HepG2 (cell line): ENCODE measurements at regions not wholly inside any gene's neighbourhood (a gene's known extent, or its start where the extent isn't known, plus 50 kb on each side); places are given as distances from the start of the nearest gene placed in this dataset.

Experiments used
- ATAC-seq: fragments of 200-7000 bp; cut with Tn5 transposase; 3 replicates; pipeline ENCODE4 v1.9.1; 2020; ENCODE audit warnings: mild to moderate bottlenecking, moderate library complexity
- BruUV-seq: library from RNA; stranded (reverse); fragments of 400-500 nt; replicated peaks from 2 replicates; lab custom pipeline; 2021; lab: Mats Ljungman, UMichigan
- CTCF ChIA-PET: fragments of 300-600 bp; formaldehyde crosslinking; extraction: SDS; loops from one replicate; lab custom pipeline; 2021; ENCODE audit warnings: low total read pairs, inconsistent platforms, low intra/inter-chr PET ratio; lab: Yijun Ruan, JAX
- POLR2A ChIA-PET: fragments of 350-600 bp; sonication (Branson Sonifier 250); formaldehyde crosslinking; loops from one replicate; lab custom pipeline; 2020; ENCODE audit warnings: antibody characterized with exemption, inconsistent platforms; lab: Yijun Ruan, JAX
- DNase-seq: peaks from one replicate; pipeline ENCODE4 v3.0.0-alpha.2; 2015; ENCODE audit warnings: low spot score
- FAIRE-seq: peaks from 3 replicates; lab custom pipeline; 2011; peaks lifted over from hg19 to GRCh38; lab: Jason Lieb, UNC
- H2AFZ ChIP-seq: one replicate; pipeline ENCODE4 v1.6.1; 2011; ENCODE audit warnings: low read length, inconsistent platforms
- H3K27ac ChIP-seq: fragments of 300-600 bp; 3 replicates; pipeline ENCODE4 v1.8.0; 2011; ENCODE audit warnings: mixed run types, mild to moderate bottlenecking, mixed read lengths, low read length, inconsistent platforms; ENCODE audit not compliant: insufficient read depth; ENCODE audit errors: extremely low read length
- H3K27me3 ChIP-seq, 2 experiments: fragments of 200-600 bp in 1 of 2; 2 replicates in 1 of 2; 3 replicates in 1 of 2; pipeline versions ENCODE4 v1.6.0 to v1.8.0; 2011; ENCODE audit warnings: low read length in 2 of 2, mild to moderate bottlenecking in 2 of 2, moderate library complexity in 2 of 2, inconsistent platforms in 1 of 2; ENCODE audit not compliant: insufficient read depth in 2 of 2, control insufficient read depth in 1 of 2
- H3K36me3 ChIP-seq, 2 experiments: fragments of 200-600 bp in 1 of 2; replicated peaks in 1 of 2; 2 replicates in 1 of 2; 3 replicates in 1 of 2; pipeline versions ENCODE4 v1.5.1 to v1.8.0; 2011; ENCODE audit warnings: low read length in 2 of 2, inconsistent platforms in 1 of 2; ENCODE audit not compliant: insufficient read depth in 2 of 2, control insufficient read depth in 1 of 2
- H3K4me1 ChIP-seq: 2 replicates; pipeline ENCODE4 v1.5.1; 2012; ENCODE audit warnings: low read length, inconsistent platforms; ENCODE audit not compliant: insufficient read depth
- H3K4me2 ChIP-seq: 2 replicates; pipeline ENCODE4 v1.6.0; 2011; ENCODE audit warnings: low read depth, low read length, inconsistent platforms
- H3K4me3 ChIP-seq, 3 experiments: fragments of 200-600 bp in 1 of 3; sonication (generic), shearing (Covaris generic) in 1 of 3; replicated peaks in 1 of 3; 2 replicates each; pipeline ENCODE4 v1.5.1; 2011 to 2016; ENCODE audit warnings: low read length in 3 of 3, inconsistent platforms in 2 of 3, low read depth in 2 of 3, mild to moderate bottlenecking in 2 of 3, control low read depth in 1 of 3, mixed read lengths in 1 of 3; ENCODE audit not compliant: insufficient read depth in 1 of 3
- H3K79me2 ChIP-seq: one replicate; pipeline ENCODE4 v1.6.1; 2011; ENCODE audit warnings: low read length, inconsistent platforms; ENCODE audit not compliant: insufficient read depth
- H3K9ac ChIP-seq: 2 replicates; pipeline ENCODE4 v1.6.0; 2011; ENCODE audit warnings: mild to moderate bottlenecking, low read depth, low read length, inconsistent platforms; ENCODE audit not compliant: insufficient read depth
- H3K9me3 ChIP-seq: 2 replicates; pipeline ENCODE4 v1.5.1; 2012; ENCODE audit warnings: mild to moderate bottlenecking, low read length
- H4K20me1 ChIP-seq: 2 replicates; pipeline ENCODE4 v1.6.0; 2011; ENCODE audit warnings: inconsistent platforms, mild to moderate bottlenecking, low read length, moderate library complexity; ENCODE audit not compliant: insufficient read depth
- CAMTA2 ChIP-seq: sonication (generic); formaldehyde crosslinking; IDR thresholded peaks from 2 replicates; pipeline ENCODE4 v1.4.0; 2020; ENCODE audit warnings: mild to moderate bottlenecking, missing genetic modification reagents, borderline replicate concordance
- CBX5 ChIP-seq: sonication (generic); formaldehyde crosslinking; IDR thresholded peaks from 2 replicates; pipeline ENCODE4 v1.4.0; 2020; ENCODE audit warnings: missing genetic modification reagents, borderline replicate concordance
- CENPT ChIP-seq: sonication (generic); formaldehyde crosslinking; IDR thresholded peaks from 2 replicates; pipeline ENCODE4 v1.8.0; 2022; ENCODE audit warnings: low read depth, mild to moderate bottlenecking, moderate library complexity, missing genetic modification reagents
- HDAC6 ChIP-seq: fragments of 200-600 bp; sonication (generic); IDR thresholded peaks from 2 replicates; pipeline ENCODE4 v1.7.0; 2017; ENCODE audit warnings: mild to moderate bottlenecking, antibody characterized with exemption, low read length, low read depth
- HHEX ChIP-seq: IDR thresholded peaks from 2 replicates; pipeline ENCODE4 v1.6.1; 2016; ENCODE audit warnings: control low read depth
- HOXD1 ChIP-seq: sonication (generic); formaldehyde crosslinking; IDR thresholded peaks from 2 replicates; pipeline ENCODE4 v1.5.0; 2020; ENCODE audit warnings: missing genetic modification reagents
- JUNB ChIP-seq: sonication (generic); formaldehyde crosslinking; IDR thresholded peaks from 2 replicates; pipeline ENCODE4 v1.8.0; 2022; ENCODE audit warnings: missing genetic modification reagents, mild to moderate bottlenecking, borderline replicate concordance
- KDM5A ChIP-seq: fragments of 200-600 bp; sonication (generic); IDR thresholded peaks from 2 replicates; pipeline ENCODE4 v1.7.0; 2018; ENCODE audit warnings: antibody characterized with exemption, mild to moderate bottlenecking, low read length, borderline replicate concordance
- ZBTB3 ChIP-seq: sonication (generic); formaldehyde crosslinking; IDR thresholded peaks from 2 replicates; pipeline ENCODE4 v1.4.0; 2020; ENCODE audit warnings: low read depth, mild to moderate bottlenecking, moderate library complexity, missing genetic modification reagents, borderline replicate concordance
- ZNF660 ChIP-seq: sonication (generic); formaldehyde crosslinking; IDR thresholded peaks from 2 replicates; pipeline ENCODE4 v1.5.1; 2020; ENCODE audit warnings: mild to moderate bottlenecking, low read depth, missing genetic modification reagents, borderline replicate concordance
- ZNF883 ChIP-seq: sonication (generic); formaldehyde crosslinking; IDR thresholded peaks from 2 replicates; pipeline ENCODE4 v1.5.1; 2020; ENCODE audit warnings: mild to moderate bottlenecking, missing genetic modification reagents; ENCODE audit errors: not compliant biosample characterization
- WGBS: methylation state at CpG from one replicate; pipeline ENCODE4 v1.1.6; 2017; ENCODE audit warnings: low lambda C conversion rate; 5-methylcytosine and 5-hydroxymethylcytosine counted together
- in situ Hi-C: cut with HindIII; loops from 2 replicates; pipeline ENCODE4 v1.10.0; 2017; ENCODE audit warnings: low pct_unique_long_range_greater_than_20kb; ENCODE audit not compliant: extremely low pct_ligation_motif_present
- intact Hi-C: fragments of 100-400 bp; cut with micrococcal nuclease; formaldehyde crosslinking; loops from one replicate; pipeline ENCODE4 v1.10.0; 2022; ENCODE audit not compliant: unreplicated experiment
- TF ChIP-seq, protein P1 (sequence below): IDR thresholded peaks from 2 replicates; pipeline ENCODE4 v1.6.1; 2012; ENCODE audit warnings: low read depth, low read length, improper control_type of control experiment
- TF ChIP-seq, protein P2 (sequence below): IDR thresholded peaks from 2 replicates; pipeline ENCODE4 v1.6.1; 2016; ENCODE audit warnings: low read depth

DNA sequence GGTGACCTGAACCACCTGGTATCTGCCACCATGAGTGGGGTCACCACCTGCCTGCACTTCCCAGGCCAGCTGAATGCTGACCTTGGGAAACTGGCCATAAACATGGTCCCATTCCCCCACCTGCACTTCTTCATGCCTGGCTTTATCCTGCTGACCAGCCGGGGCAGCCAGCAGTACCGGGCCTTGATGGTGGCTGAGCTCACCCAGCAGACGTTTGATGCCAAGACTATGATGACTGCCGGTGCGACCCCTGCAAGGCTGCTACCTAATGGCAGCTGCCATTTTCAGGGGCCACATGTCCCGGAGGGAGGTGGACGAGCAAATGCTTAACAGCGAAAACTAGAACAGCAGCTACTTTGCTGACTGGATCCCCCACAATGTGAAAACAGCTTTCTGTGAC, 67.5 kb upstream of the FAM241A start:
- intact Hi-C loops (no loop called here), in situ Hi-C loops (loop anchor here (10.0 kb wide), 1 partner anchor 447 kb away; no protein-coding TSS in a partner anchor)
- Histone ChIP-seq H3K9me3 (no peaks in the 10 kb centered on the region), H4K20me1 (no peaks in the 10 kb centered on the region), H3K4me3 (no peak overlapping the region), H3K79me2 (no peaks in the 10 kb centered on the region), H3K27ac (no peak overlapping the region), H3K9ac (no peak overlapping the region), H2AFZ (no peak overlapping the region), H3K4me2 (no peak overlapping the region), H3K27me3 (no peaks in the 10 kb centered on the region), H3K36me3 (no peaks in the 10 kb centered on the region), H3K4me1 (peaks cover 8% of the 10 kb centered on the region)
- BruUV-seq: no TSS peak
- DNase-seq: no peak
- no peak for TF ChIP-seq HHEX
- TF ChIP-seq ZNF883 (CRISPR knock-in tag): no peak
- TF ChIP-seq CENPT: no peak
- TF ChIP-seq KDM5A: no peak
- no peak for TF ChIP-seq ZBTB3
- FAIRE-seq: no peak
- no peak for ATAC-seq
- WGBS: no CpG with 5 or more reads among the region's 8 CpGs
- CTCF ChIA-PET: no interaction called here
- POLR2A ChIA-PET: no interaction called here

DNA sequence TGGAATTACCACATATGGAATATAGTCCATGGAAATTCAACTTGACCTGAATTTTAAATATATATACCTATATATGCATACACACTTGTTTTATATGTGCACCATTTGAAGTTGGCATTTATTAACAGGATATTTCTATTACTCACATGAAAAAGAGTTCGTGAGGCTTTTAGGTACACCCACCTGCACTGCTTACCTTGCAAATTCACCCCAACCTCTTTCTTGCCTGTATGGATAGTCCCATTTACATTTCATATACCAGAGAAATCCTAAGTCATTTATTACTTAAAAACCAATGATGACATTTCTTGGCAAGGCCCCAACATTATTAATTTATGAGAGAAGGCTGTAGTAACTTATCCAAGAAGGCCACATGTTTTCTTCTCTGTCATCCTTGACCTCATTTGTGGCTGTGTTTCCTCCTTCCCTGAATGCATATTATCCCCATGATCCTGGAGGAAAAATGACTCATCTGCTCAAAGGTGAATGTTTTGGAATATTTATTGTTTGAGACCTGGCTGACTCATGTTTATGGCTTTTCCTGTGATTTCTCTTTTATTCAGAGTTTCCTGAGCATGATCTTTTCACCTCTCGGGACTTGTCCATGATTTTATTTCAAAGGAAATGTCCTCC, 62.2 kb upstream of the FAM241A start:
- Histone ChIP-seq H3K4me2 (peak overlapping the region; percentile 35), H3K27ac (peak overlapping the region; percentile 49), H2AFZ (no peak overlapping the region), H3K9me3 (no peaks in the 10 kb centered on the region), H3K4me1 (peaks cover 31% of the 10 kb centered on the region), H3K27me3 (no peaks in the 10 kb centered on the region), H4K20me1 (no peaks in the 10 kb centered on the region), H3K4me3 (no peak overlapping the region), H3K9ac (peak overlapping the region; percentile 27; the same call in 1 of the 2 replicates), H3K79me2 (no peaks in the 10 kb centered on the region), H3K36me3 (no peaks in the 10 kb centered on the region)
- 14% methylated on average over 2 of the region's 2 CpGs for WGBS
- no TSS peak for BruUV-seq
- in situ Hi-C loops: no loop called here
- POLR2A ChIA-PET: no interaction called here
- intact Hi-C loops: no loop called here
- peak; percentile 86 for DNase-seq
- CTCF ChIA-PET: no interaction called here
- FAIRE-seq: no peak
- peak; percentile 79 for ATAC-seq
- TF ChIP-seq, protein P1, sequence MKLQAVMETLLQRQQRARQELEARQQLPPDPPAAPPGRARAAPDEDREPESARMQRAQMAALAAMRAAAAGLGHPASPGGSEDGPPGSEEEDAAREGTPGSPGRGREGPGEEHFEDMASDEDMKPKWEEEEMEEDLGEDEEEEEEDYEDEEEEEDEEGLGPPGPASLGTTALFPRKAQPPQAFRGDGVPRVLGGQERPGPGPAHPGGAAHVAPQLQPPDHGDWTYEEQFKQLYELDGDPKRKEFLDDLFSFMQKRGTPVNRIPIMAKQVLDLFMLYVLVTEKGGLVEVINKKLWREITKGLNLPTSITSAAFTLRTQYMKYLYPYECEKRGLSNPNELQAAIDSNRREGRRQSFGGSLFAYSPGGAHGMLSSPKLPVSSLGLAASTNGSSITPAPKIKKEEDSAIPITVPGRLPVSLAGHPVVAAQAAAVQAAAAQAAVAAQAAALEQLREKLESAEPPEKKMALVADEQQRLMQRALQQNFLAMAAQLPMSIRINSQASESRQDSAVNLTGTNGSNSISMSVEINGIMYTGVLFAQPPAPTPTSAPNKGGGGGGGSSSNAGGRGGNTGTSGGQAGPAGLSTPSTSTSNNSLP: peak; percentile 81
- no peak for TF ChIP-seq ZNF660 (CRISPR knock-in tag)
- peak; percentile 68; the same call in 1 of the 2 replicates for TF ChIP-seq JUNB (CRISPR knock-in tag)
- TF ChIP-seq HOXD1 (CRISPR knock-in tag): no peak
- no peak for TF ChIP-seq CBX5 (CRISPR knock-in tag)
- TF ChIP-seq, protein P2, sequence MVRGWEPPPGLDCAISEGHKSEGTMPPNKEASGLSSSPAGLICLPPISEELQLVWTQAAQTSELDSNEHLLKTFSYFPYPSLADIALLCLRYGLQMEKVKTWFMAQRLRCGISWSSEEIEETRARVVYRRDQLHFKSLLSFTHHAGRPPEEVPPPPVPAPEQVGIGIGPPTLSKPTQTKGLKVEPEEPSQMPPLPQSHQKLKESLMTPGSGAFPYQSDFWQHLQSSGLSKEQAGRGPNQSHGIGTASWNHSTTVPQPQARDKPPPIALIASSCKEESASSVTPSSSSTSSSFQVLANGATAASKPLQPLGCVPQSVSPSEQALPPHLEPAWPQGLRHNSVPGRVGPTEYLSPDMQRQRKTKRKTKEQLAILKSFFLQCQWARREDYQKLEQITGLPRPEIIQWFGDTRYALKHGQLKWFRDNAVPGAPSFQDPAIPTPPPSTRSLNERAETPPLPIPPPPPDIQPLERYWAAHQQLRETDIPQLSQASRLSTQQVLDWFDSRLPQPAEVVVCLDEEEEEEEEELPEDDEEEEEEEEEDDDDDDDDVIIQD: peak; percentile 68; the same call in 1 of the 2 replicates
- TF ChIP-seq CAMTA2 (CRISPR knock-in tag): no peak
- no peak for TF ChIP-seq HDAC6
